ENCODE measurements at regions not wholly inside any gene's neighbourhood (a gene's known extent, or its start where the extent isn't known, plus 50 kb on each side); places are given as distances from the start of the nearest gene placed in this dataset.

- no peak for TF ChIP-seq CTCF (conservative IDR thresholded peaks at IDR 0.05; ENCODE audit: low read length)
- no peak overlapping the region for H3K4me3 ChIP-seq (ENCODE audit: low read length)
- DNase-seq (ENCODE audit: low read depth) = no peak
Observed at GRCh38 chr2:235325151-235325550, 168.7 kb upstream of the AGAP1 start.

GRCh38 chr2:235328991-235329390 is 164.9 kb upstream of the AGAP1 start:
- TF ChIP-seq CTCF (conservative IDR thresholded peaks at IDR 0.05; ENCODE audit: low read length) = no peak
- peak; percentile 38 for DNase-seq (ENCODE audit: low read depth)
- no peak overlapping the region for H3K4me3 ChIP-seq (ENCODE audit: low read length)

GRCh38 chr2:235330775-235331451 is 162.9 kb upstream of the AGAP1 start:
- no peak overlapping the region for H3K4me3 ChIP-seq (ENCODE audit: low read length)

GRCh38 chr2:235332240-235332890 is 161.5 kb upstream of the AGAP1 start:
- no peak overlapping the region for H3K4me3 ChIP-seq (ENCODE audit: low read length)
- DNase-seq (ENCODE audit: low read depth) = no peak
- no peak for TF ChIP-seq CTCF (conservative IDR thresholded peaks at IDR 0.05; ENCODE audit: low read length)

More at GRCh38 chr2:235330775-235331451, 162.9 kb upstream of the AGAP1 start:
- DNase-seq (ENCODE audit: low read depth) = peak; percentile 86
- no peak for TF ChIP-seq CTCF (conservative IDR thresholded peaks at IDR 0.05; ENCODE audit: low read length)

GRCh38 chr2:235333076-235333475 is 160.8 kb upstream of the AGAP1 start:
- DNase-seq (ENCODE audit: low read depth) = peak; percentile 18
- H3K4me3 ChIP-seq (ENCODE audit: low read length) = no peak overlapping the region
- no peak for TF ChIP-seq CTCF (conservative IDR thresholded peaks at IDR 0.05; ENCODE audit: low read length)

GRCh38 chr2:235334179-235334578 is 159.7 kb upstream of the AGAP1 start:
- no peak for TF ChIP-seq CTCF (conservative IDR thresholded peaks at IDR 0.05; ENCODE audit: low read length)
- no peak for DNase-seq (ENCODE audit: low read depth)
- H3K4me3 ChIP-seq (ENCODE audit: low read length) = no peak overlapping the region

GRCh38 chr2:235343156-235343774 is 150.6 kb upstream of the AGAP1 start:
- H3K4me3 ChIP-seq (ENCODE audit: low read length) = no peak overlapping the region
- no peak for DNase-seq (ENCODE audit: low read depth)
- TF ChIP-seq CTCF (conservative IDR thresholded peaks at IDR 0.05; ENCODE audit: low read length) = no peak

Measured in AG10803 (cell line).